Glutamatergic neuron (in vitro differentiated cells): ENCODE measurements at regions not wholly inside any gene's neighbourhood (a gene's known extent, or its start where the extent isn't known, plus 50 kb on each side); places are given as distances from the start of the nearest gene placed in this dataset.

Experiments used
- DNase-seq: peaks from one replicate; pipeline ENCODE4 v3.0.0; 2022
- H3K27ac Mint-ChIP-seq: one replicate; pipeline ENCODE4 v1.8.0; 2020; ENCODE audit warnings: mild to moderate bottlenecking, mixed read lengths, inconsistent platforms; ENCODE audit not compliant: unreplicated experiment
- H3K27me3 Mint-ChIP-seq: one replicate; pipeline ENCODE4 v1.8.0; 2020; ENCODE audit warnings: mild to moderate bottlenecking, moderate library complexity, mixed read lengths, inconsistent platforms; ENCODE audit not compliant: unreplicated experiment
- H3K36me3 Mint-ChIP-seq: one replicate; pipeline ENCODE4 v1.8.0; 2020; ENCODE audit warnings: mild to moderate bottlenecking, mixed read lengths, inconsistent platforms; ENCODE audit not compliant: unreplicated experiment
- H3K4me1 Mint-ChIP-seq: one replicate; pipeline ENCODE4 v1.8.0; 2020; ENCODE audit warnings: mild to moderate bottlenecking, low read depth, mixed read lengths, inconsistent platforms; ENCODE audit not compliant: unreplicated experiment
- H3K4me3 Mint-ChIP-seq: one replicate; pipeline ENCODE4 v1.8.0; 2020; ENCODE audit warnings: mild to moderate bottlenecking, mixed read lengths, inconsistent platforms; ENCODE audit not compliant: unreplicated experiment
- H3K9me3 Mint-ChIP-seq: one replicate; pipeline ENCODE4 v1.8.0; 2020; ENCODE audit warnings: mild to moderate bottlenecking, moderate library complexity, mixed read lengths, inconsistent platforms; ENCODE audit not compliant: unreplicated experiment
- TF ChIP-seq, protein P1 (sequence below): fragments of 200-600 bp; sonication (generic); IDR thresholded peaks from one replicate; pipeline ENCODE4 v1.5.0; 2021; ENCODE audit not compliant: partially characterized antibody, unreplicated experiment

DNA sequence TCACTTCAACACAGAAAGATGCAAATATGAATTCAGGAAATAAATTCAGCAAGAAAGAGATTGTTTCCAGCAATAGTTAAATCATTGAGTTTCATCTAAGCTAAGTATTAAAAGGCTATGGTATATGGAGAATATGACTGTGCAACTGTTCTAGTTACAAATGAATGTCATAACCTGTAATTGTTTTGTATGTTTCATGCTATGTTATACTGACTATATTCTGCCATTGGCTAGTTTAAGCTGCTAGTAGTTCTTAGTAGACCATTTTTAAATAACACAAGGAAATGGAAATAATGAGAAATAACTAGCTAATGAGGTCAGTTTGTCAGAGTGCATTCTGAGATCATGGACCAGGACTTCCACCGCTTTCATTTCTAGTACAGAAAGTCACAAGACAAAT is 1154.9 kb upstream of the TMEFF2 start:
- no peaks in the 10 kb centered on the region for H3K9me3 Mint-ChIP-seq
- H3K27me3 Mint-ChIP-seq: no peaks in the 10 kb centered on the region
- H3K36me3 Mint-ChIP-seq: no peaks in the 10 kb centered on the region
- H3K27ac Mint-ChIP-seq: no peak overlapping the region
- H3K4me1 Mint-ChIP-seq: no peaks in the 10 kb centered on the region
- TF ChIP-seq, protein P1, sequence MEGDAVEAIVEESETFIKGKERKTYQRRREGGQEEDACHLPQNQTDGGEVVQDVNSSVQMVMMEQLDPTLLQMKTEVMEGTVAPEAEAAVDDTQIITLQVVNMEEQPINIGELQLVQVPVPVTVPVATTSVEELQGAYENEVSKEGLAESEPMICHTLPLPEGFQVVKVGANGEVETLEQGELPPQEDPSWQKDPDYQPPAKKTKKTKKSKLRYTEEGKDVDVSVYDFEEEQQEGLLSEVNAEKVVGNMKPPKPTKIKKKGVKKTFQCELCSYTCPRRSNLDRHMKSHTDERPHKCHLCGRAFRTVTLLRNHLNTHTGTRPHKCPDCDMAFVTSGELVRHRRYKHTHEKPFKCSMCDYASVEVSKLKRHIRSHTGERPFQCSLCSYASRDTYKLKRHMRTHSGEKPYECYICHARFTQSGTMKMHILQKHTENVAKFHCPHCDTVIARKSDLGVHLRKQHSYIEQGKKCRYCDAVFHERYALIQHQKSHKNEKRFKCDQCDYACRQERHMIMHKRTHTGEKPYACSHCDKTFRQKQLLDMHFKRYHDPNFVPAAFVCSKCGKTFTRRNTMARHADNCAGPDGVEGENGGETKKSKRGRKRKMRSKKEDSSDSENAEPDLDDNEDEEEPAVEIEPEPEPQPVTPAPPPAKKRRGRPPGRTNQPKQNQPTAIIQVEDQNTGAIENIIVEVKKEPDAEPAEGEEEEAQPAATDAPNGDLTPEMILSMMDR: no peak
- no peak overlapping the region for H3K4me3 Mint-ChIP-seq
- no peak for DNase-seq

DNA sequence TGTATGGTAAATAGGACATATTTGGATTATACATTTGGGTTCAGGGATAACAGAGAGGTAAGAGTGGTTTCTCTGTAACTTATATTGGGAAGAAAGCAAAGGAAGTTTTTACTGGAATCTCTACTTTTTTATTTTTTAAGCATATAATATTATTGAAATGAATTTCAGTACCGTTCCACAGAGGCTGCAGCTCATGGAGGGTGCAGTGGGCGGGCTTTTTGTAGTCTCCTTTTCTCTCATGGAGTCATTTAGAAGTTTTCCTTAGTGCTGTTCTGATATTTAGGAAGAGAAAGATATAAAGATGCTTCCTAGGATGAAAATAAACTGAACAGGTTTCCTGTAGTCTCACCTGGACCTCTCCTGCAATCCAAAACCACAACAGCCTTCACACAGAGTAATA is 1153.3 kb upstream of the TMEFF2 start:
- no peaks in the 10 kb centered on the region for H3K36me3 Mint-ChIP-seq
- H3K9me3 Mint-ChIP-seq: no peaks in the 10 kb centered on the region
- no peak for DNase-seq
- no peaks in the 10 kb centered on the region for H3K27me3 Mint-ChIP-seq
- no peak overlapping the region for H3K4me3 Mint-ChIP-seq
- H3K4me1 Mint-ChIP-seq: no peaks in the 10 kb centered on the region
- no peak overlapping the region for H3K27ac Mint-ChIP-seq
- TF ChIP-seq, protein P1: no peak

DNA sequence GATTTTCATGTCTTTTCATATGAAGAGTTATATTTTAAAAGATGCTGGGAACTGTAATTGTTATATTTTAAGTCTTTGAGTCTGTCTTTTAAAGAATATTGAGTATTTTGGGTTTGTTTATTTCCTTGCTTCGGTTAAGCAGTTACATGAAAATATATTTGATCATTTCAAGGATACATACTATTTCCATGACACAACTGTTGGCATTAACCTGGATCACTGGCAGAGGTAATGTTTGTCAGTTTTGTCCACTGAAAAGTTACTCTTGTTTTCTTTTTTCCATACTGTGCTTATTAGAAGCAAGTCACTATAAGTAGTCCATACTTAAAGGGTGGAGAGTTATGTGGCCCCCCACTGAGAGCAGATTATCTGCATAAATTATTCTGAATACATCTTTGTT is 1142.0 kb upstream of the TMEFF2 start:
- Mint-ChIP-seq H3K9me3 (no peaks in the 10 kb centered on the region), H3K36me3 (no peaks in the 10 kb centered on the region), H3K27ac (no peak overlapping the region), H3K4me1 (no peaks in the 10 kb centered on the region), H3K4me3 (no peak overlapping the region), H3K27me3 (no peaks in the 10 kb centered on the region)
- TF ChIP-seq, protein P1: no peak
- DNase-seq: no peak

DNA sequence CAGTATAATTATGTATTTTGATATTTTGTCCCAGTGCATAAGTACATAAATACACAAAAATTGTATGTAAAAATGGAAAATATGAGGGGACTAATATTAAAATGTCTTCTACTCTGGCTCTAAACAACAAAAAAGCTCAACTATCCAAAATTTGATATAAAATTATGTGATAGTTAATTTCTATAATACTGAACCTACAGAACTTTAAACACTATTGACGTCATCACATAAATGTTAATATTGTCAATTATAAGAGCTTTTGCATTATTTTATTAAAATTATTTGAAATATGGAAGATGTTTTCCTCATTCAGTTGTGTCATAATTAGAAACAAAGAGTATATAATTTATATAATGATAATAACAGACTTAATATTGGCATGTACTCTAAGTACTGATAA is 1139.7 kb upstream of the TMEFF2 start:
- Mint-ChIP-seq H3K27ac (no peak overlapping the region), H3K9me3 (no peaks in the 10 kb centered on the region), H3K36me3 (no peaks in the 10 kb centered on the region), H3K4me1 (no peaks in the 10 kb centered on the region), H3K27me3 (no peaks in the 10 kb centered on the region), H3K4me3 (no peak overlapping the region)
- no peak for DNase-seq
- TF ChIP-seq, protein P1: no peak

DNA sequence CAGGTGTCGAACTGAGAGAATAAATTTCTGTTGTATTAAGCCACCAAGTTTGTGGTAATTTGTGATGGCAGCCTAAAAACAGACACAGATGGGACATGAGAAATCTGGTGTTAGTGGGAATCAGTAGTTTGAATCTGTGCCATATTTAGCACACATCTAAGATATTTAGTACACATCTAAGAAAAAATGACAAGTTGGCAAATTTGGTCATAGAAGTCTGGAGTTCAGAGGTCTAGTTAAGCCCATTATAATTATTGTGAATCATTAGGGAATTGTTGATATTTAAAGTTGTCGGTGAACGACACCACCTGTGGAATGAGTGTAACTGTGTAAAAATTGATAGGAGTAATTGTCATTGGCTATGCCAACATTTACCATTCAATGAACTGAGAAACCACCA is 1138.8 kb upstream of the TMEFF2 start:
- Mint-ChIP-seq H3K27me3 (no peaks in the 10 kb centered on the region), H3K27ac (no peak overlapping the region), H3K36me3 (no peaks in the 10 kb centered on the region), H3K4me1 (no peaks in the 10 kb centered on the region), H3K4me3 (no peak overlapping the region), H3K9me3 (no peaks in the 10 kb centered on the region)
- TF ChIP-seq, protein P1: no peak
- DNase-seq: no peak
